IMR-90 (cell line): ENCODE measurements at regions not wholly inside any gene's neighbourhood (a gene's known extent, or its start where the extent isn't known, plus 50 kb on each side); places are given as distances from the start of the nearest gene placed in this dataset.

Source experiments
- ATAC-seq: fragments of 200-7000 bp; cut with Tn5 transposase; 2 replicates; pipeline ENCODE4 v1.9.1; 2020; ENCODE audit warnings: low read depth, mild to moderate bottlenecking, moderate library complexity
- BruUV-seq: library from RNA; stranded (reverse); fragments of 400-500 nt; replicated peaks from 2 replicates; lab custom pipeline; 2021; lab: Mats Ljungman, UMichigan
- CTCF ChIA-PET: fragments of 300-600 bp; formaldehyde crosslinking; extraction: SDS; loops from one replicate; lab custom pipeline; 2021; ENCODE audit warnings: antibody characterized with exemption; lab: Yijun Ruan, JAX
- POLR2A ChIA-PET: fragments of 300-600 bp; sonication (Branson Sonifier 250); formaldehyde crosslinking; loops from one replicate; lab custom pipeline; 2022; ENCODE audit warnings: antibody characterized with exemption; ENCODE audit not compliant: unreplicated experiment; lab: Charles Lee
- DNase-seq: peaks from one replicate; pipeline ENCODE4 v3.0.0; 2013
- H2AFZ ChIP-seq: replicated peaks from 2 replicates; pipeline ENCODE3; 2013; ENCODE audit warnings: low read length, mild to moderate bottlenecking; ENCODE audit not compliant: poor library complexity
- H2AK5ac ChIP-seq: 2 replicates; pipeline ENCODE4 v1.6.1; 2013; ENCODE audit warnings: low read depth, low read length, inconsistent platforms
- H2AK9ac ChIP-seq: replicated peaks from 2 replicates; pipeline ENCODE3; 2013; ENCODE audit warnings: mild to moderate bottlenecking, low read depth, low read length, moderate library complexity; ENCODE audit not compliant: poor library complexity
- H2BK120ac ChIP-seq: 2 replicates; pipeline ENCODE4 v1.6.1; 2013; ENCODE audit warnings: low read depth, low read length, inconsistent platforms
- H2BK15ac ChIP-seq: 3 replicates; pipeline ENCODE4 v1.6.1; 2013; ENCODE audit warnings: low read depth, low read length, inconsistent platforms
- H2BK20ac ChIP-seq: 2 replicates; pipeline ENCODE4 v1.6.1; 2013; ENCODE audit warnings: low read depth, mild to moderate bottlenecking, inconsistent platforms, low read length, moderate library complexity
- H2BK5ac ChIP-seq: 2 replicates; pipeline ENCODE4 v1.6.1; 2013; ENCODE audit warnings: mild to moderate bottlenecking, low read depth, low read length, inconsistent platforms; ENCODE audit not compliant: poor library complexity, severe bottlenecking
- H3K14ac ChIP-seq: replicated peaks from 2 replicates; pipeline ENCODE4 v1.6.1; 2013; ENCODE audit warnings: low read depth, low read length, inconsistent platforms
- H3K18ac ChIP-seq: 2 replicates; pipeline ENCODE4 v1.6.1; 2013; ENCODE audit warnings: low read depth, low read length, control low read depth
- H3K23ac ChIP-seq: 2 replicates; pipeline ENCODE4 v1.6.1; 2013; ENCODE audit warnings: low read depth, low read length, inconsistent platforms
- H3K27ac ChIP-seq: 2 replicates; pipeline ENCODE4 v1.5.1; 2013; ENCODE audit warnings: mild to moderate bottlenecking, control low read depth, low read length; ENCODE audit not compliant: insufficient read depth
- H3K27me3 ChIP-seq: 2 replicates; pipeline ENCODE4 v1.6.1; 2013; ENCODE audit warnings: low read length; ENCODE audit not compliant: control insufficient read depth, insufficient read depth
- H3K36me3 ChIP-seq: 2 replicates; pipeline ENCODE4 v1.6.1; 2013; ENCODE audit warnings: low read length, mixed read lengths; ENCODE audit not compliant: control insufficient read depth, insufficient read depth
- H3K4ac ChIP-seq: 2 replicates; pipeline ENCODE4 v1.6.1; 2013; ENCODE audit warnings: low read depth, low read length, inconsistent platforms
- H3K4me1 ChIP-seq: 2 replicates; pipeline ENCODE4 v1.6.1; 2013; ENCODE audit warnings: low read length, mixed read lengths; ENCODE audit not compliant: control insufficient read depth, insufficient read depth
- H3K4me2 ChIP-seq: 2 replicates; pipeline ENCODE4 v1.6.1; 2013; ENCODE audit warnings: low read depth, mild to moderate bottlenecking, control low read depth, low read length, moderate library complexity
- H3K4me3 ChIP-seq: 2 replicates; pipeline ENCODE4 v1.5.1; 2013; ENCODE audit warnings: low read depth, mild to moderate bottlenecking, control low read depth, low read length, moderate library complexity; ENCODE audit not compliant: insufficient read depth
- H3K56ac ChIP-seq: 2 replicates; pipeline ENCODE4 v1.6.1; 2013; ENCODE audit warnings: low read length, inconsistent platforms; ENCODE audit not compliant: insufficient read depth; ENCODE audit errors: extremely low read depth
- H3K79me1 ChIP-seq, 2 experiments: 2 replicates each; pipeline ENCODE4 v1.6.1; 2013; ENCODE audit warnings: low read length in 2 of 2, inconsistent platforms in 1 of 2, low read depth in 1 of 2
- H3K9ac ChIP-seq: 2 replicates; pipeline ENCODE4 v1.6.1; 2013; ENCODE audit warnings: low read depth, low read length, control low read depth
- H3K9me1 ChIP-seq: 2 replicates; pipeline ENCODE4 v1.6.1; 2013; ENCODE audit warnings: low read length, inconsistent platforms; ENCODE audit not compliant: insufficient read depth
- H3K9me3 ChIP-seq: 2 replicates; pipeline ENCODE4 v1.6.1; 2013; ENCODE audit warnings: low read length; ENCODE audit not compliant: control insufficient read depth, insufficient read depth
- H4K20me1 ChIP-seq: 2 replicates; pipeline ENCODE4 v1.6.1; 2013; ENCODE audit warnings: low read length, inconsistent platforms; ENCODE audit not compliant: insufficient read depth
- H4K5ac ChIP-seq: 2 replicates; pipeline ENCODE4 v1.6.1; 2013; ENCODE audit warnings: mild to moderate bottlenecking, low read depth, low read length, control low read depth
- H4K8ac ChIP-seq, 2 experiments: 2 replicates each; pipeline ENCODE4 v1.6.1; 2013; ENCODE audit warnings: low read depth in 2 of 2, low read length in 2 of 2, control low read depth in 1 of 2, inconsistent platforms in 1 of 2
- H4K91ac ChIP-seq: 2 replicates; pipeline ENCODE4 v1.6.1; 2013; ENCODE audit warnings: low read depth, low read length, inconsistent platforms; ENCODE audit not compliant: insufficient read depth
- BHLHE40 ChIP-seq: fragments of 150-350 bp; IDR thresholded peaks from 2 replicates; pipeline ENCODE4 v1.6.1; 2016; ENCODE audit warnings: mild to moderate bottlenecking, low read depth, low read length
- CTCF ChIP-seq: conservative IDR thresholded peaks from 2 replicates; pipeline ENCODE4 v1.5.1; 2012; ENCODE audit warnings: mild to moderate bottlenecking, low read depth, low read length, improper control_type of control experiment
- ELK1 ChIP-seq: fragments of 150-350 bp; IDR thresholded peaks from 2 replicates; pipeline ENCODE4 v1.6.1; 2016; ENCODE audit warnings: low read depth, mild to moderate bottlenecking, low read length, moderate library complexity, borderline replicate concordance
- NFE2L2 ChIP-seq: fragments of 150-350 bp; IDR thresholded peaks from 2 replicates; pipeline ENCODE4 v1.6.1; 2016; ENCODE audit warnings: low read depth, mild to moderate bottlenecking, low read length
- POLR2A ChIP-seq: IDR thresholded peaks from 2 replicates; pipeline ENCODE4 v1.6.1; 2012; ENCODE audit warnings: mild to moderate bottlenecking, low read depth, low read length
- WGBS, 2 experiments: methylation state at CpG; one replicate each; pipeline versions ENCODE4 v1.1.5 to v1.1.7; 2013; ENCODE audit warnings: missing lambda C conversion rate in 2 of 2; ENCODE audit not compliant: insufficient read length in 1 of 2; ENCODE audit errors: extremely low coverage in 2 of 2; 5-methylcytosine and 5-hydroxymethylcytosine counted together
- dilution Hi-C: fragments of 300-500 bp; cut with HindIII; formaldehyde crosslinking; loops from one replicate; pipeline ENCODE4 v1.14.3; 2018; ENCODE audit warnings: low sequenced_read_pairs; ENCODE audit not compliant: unreplicated experiment
- in situ Hi-C: fragments of 300-500 bp; cut with MboI; formaldehyde crosslinking; loops from 3 replicates; pipeline ENCODE4 v1.14.3; 2019; ENCODE audit warnings: low sequenced_read_pairs, inconsistent platforms, mixed read lengths
- intact Hi-C: fragments of 100-400 bp; cut with micrococcal nuclease; formaldehyde crosslinking; loops from 2 replicates; pipeline ENCODE4 v1.10.0; 2022

- H2AK9ac ChIP-seq = no peak overlapping the region
- no peak overlapping the region for H2BK120ac ChIP-seq
- H3K18ac ChIP-seq = no peak overlapping the region
- DNase-seq = no peak
- ChIA-PET CTCF (interaction anchor here (0.6 kb wide), 1 partner anchor 226 kb away, joined by 6 read pairs; no protein-coding TSS in a partner anchor), POLR2A (no interaction called here)
- no peak overlapping the region for H4K91ac ChIP-seq
- H3K4ac ChIP-seq = no peak overlapping the region
- TF ChIP-seq BHLHE40 = no peak
- TF ChIP-seq CTCF = no peak
- no peak for TF ChIP-seq POLR2A
- TF ChIP-seq ELK1 = no peak
- no peak for TF ChIP-seq NFE2L2
- no peak overlapping the region for H3K9ac ChIP-seq
- no peaks in the 10 kb centered on the region for H3K27me3 ChIP-seq
- no peak overlapping the region for H3K23ac ChIP-seq
- H4K20me1 ChIP-seq = no peaks in the 10 kb centered on the region
- no peak overlapping the region for H4K5ac ChIP-seq
- in situ Hi-C loops = no loop called here
- no TSS peak for BruUV-seq
- no peak overlapping the region for H2AK5ac ChIP-seq
- H3K79me1 ChIP-seq = no peaks in the 10 kb centered on the region
- H3K27ac ChIP-seq = no peak overlapping the region
- 60% methylated on average over 1 of the region's 2 CpGs; no CpG with 5 or more reads in 1 of the 2 experiments for WGBS, 2 experiments
- no peaks in the 10 kb centered on the region; the same call in 1 of the 2 replicates for H3K4me1 ChIP-seq
- no peaks in the 10 kb centered on the region for H3K9me3 ChIP-seq
- H2BK5ac ChIP-seq = no peak overlapping the region
- dilution Hi-C loops = no loop called here
- no peaks in the 10 kb centered on the region for H3K36me3 ChIP-seq
- H3K4me3 ChIP-seq = no peak overlapping the region
- no peak for ATAC-seq
- H2BK20ac ChIP-seq = no peak overlapping the region
- no peak overlapping the region for H3K4me2 ChIP-seq
- intact Hi-C loops = no loop called here
- no peak overlapping the region for H3K56ac ChIP-seq
- H3K9me1 ChIP-seq = no peaks in the 10 kb centered on the region
- no peak overlapping the region for H3K14ac ChIP-seq
- H2BK15ac ChIP-seq = no peak overlapping the region
- H2AFZ ChIP-seq = no peak overlapping the region
- H4K8ac ChIP-seq = no peak overlapping the region
Observed at GRCh38 chr1:56397409-56397808, 182.0 kb downstream of the PLPP3 start.
